A204.1 (cell line): ENCODE measurements at regions not wholly inside any gene's neighbourhood (a gene's known extent, or its start where the extent isn't known, plus 50 kb on each side); places are given as distances from the start of the nearest gene placed in this dataset.
"Not testable (repeated sequence)": the region's sequence is repeated elsewhere in the genome, so short reads cannot be mapped to it uniquely, and the experiment has no call there.

Experiments
- FAIRE-seq: peaks from 2 replicates; lab custom pipeline; 2012; peaks lifted over from hg19 to GRCh38; lab: Jason Lieb, UNC

DNA sequence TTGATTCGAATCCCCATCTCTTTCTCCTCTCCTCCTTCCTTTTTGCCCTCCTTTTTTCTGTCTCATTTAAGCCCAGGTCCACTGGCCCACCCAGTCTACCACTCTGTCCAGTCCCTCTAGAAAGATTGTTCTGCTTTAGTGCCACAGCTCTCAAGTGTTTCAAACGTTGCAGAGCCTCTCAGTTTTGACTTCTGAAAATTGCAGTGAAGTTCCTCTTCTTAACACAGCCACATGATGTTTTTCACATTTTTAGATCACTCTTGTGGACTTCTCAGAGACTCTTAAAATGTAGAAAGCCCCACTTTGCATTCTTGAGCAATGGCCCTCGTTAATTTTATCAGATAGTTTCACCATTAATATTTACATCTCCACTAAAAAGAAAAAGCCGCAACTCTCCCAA lies 253.1 kb downstream of the HAPSTR1 start:
- FAIRE-seq, result no peak

DNA sequence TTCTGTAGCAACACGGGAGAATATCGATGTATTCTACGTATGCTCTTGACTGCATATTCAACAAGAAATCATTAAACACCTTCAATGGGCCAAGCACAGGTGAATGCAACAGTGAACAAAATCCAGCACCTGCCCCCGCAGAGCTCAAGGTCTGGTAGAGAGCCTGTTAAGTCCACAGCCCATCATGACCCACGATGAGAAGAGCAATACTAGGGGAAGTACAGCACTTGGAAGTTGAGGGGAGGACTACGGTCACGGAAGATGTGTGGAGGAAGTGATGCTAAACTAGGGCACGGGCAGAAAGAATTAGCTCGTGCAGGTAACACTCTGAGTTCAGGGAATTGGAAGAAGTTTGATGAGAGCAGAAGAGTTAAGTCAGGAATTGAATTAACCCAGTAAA lies 253.6 kb downstream of the HAPSTR1 start:
- no peak for FAIRE-seq

DNA sequence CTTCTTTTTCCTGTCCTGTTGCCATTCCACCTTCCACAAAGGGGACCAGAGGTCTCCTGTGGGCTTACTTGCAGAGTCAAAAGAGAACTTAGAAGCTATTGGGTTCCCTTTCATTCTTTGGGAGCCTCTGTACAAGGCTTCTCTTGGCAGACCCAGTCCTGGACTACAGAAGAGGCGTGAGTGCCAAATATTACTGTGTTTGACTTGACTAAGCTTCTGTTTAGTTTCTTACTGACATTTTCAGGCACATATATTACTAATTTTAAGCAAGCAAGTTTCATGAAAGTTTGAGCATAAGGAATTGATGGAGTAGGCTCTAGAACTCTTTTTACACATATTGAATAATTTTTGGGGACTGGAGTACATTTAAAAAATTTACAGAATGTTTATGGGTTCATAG lies 254.4 kb downstream of the HAPSTR1 start:
- no peak for FAIRE-seq

DNA sequence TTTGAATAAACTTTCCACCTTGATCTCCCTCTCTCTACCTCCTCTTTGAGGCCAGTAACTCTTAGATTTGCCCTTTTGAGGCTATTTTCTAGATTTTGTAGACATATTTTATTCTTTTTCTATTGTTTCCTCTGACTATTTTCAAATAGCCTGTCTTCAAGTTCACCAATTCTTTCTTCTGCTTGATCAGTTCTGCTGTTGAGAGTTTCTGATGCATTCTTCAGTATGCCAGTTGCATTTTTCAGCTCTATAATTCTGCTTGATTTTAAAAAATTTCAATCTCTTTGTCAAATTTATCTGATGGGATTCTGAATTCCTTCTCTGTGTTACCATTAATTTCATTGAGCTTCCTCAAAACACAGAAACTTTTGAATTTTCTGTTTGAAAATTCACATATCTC lies 257.5 kb downstream of the HAPSTR1 start:
- FAIRE-seq, result no peak

DNA sequence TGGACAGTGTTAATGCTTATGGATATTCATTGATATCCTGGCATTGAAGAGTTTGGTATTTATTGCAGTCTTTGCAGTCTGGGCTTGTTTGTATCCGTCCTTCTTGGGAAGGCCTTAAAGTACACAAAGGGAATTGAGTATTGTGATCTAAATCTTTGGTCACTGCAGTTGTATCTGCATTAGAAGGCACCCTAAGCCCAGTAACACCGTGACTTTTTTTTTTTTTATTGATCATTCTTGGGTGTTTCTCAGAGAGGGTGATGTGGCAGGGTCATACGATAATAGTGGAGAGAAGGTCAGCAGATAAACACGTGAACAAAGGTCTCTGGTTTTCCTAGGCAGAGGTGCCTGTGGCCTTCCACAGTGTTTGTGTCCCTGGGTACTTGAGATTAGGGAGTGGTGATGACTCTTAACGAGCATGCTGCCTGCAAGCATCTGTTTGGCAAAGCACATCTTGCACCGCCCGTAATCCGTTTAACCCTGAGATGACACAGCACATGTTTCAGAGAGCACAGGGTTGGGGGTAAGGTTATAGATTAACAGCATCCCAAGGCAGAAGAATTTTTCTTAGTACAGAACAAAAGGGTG lies 258.0 kb downstream of the HAPSTR1 start:
- not testable (repeated sequence) for FAIRE-seq

DNA sequence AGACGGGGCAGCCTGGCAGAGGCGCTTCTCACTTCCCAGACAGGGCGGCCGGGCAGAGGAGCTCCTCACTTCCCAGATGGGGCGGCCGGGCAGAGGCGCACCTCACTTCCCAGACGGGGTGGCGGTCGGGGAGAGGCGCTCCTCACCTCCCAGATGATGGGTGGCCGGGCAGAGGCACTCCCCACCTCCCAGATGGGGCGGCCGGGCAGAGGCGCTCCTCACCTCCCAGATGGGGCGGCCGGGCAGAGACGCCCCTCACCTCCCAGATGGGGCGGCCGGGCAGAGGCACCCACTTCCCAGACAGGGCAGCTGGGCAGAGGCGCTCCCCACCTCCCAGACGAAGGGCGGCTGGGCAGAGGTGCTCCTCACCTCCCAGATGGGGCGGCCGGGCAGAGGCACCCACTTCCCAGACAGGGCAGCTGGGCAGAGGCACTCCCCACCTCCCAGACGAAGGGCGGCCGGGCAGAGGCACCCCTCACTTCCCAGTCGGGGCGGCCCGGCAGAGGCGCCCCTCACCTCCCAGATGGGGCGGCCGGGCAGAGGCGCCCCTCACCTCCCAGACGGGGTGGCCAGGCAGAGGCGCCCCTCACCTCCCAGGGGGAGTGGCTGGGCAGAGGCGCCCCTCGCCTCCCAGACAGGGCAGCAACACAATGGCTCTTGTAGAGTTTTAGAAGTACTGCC lies 258.8 kb downstream of the HAPSTR1 start:
- not testable (repeated sequence) for FAIRE-seq

DNA sequence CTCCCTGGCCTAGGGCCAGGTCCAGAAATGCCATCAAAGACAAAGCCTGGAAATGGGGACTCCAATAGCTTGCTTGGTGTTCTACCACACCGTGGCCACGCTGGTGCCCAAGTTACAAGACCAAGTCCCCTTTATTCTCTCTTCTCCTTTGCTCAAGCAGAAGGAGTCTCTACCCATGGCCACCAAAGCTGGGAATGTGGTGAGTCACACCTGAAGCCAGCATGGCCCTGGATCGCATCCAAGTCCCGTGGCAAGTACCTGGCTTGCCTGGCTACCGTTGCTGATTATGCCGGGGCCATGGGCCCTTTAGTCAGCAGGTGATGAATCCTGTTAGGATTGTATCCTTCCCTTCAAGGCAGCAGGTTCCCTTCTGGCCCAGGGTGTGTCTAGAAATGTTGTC lies 260.0 kb downstream of the HAPSTR1 start:
- no peak for FAIRE-seq

DNA sequence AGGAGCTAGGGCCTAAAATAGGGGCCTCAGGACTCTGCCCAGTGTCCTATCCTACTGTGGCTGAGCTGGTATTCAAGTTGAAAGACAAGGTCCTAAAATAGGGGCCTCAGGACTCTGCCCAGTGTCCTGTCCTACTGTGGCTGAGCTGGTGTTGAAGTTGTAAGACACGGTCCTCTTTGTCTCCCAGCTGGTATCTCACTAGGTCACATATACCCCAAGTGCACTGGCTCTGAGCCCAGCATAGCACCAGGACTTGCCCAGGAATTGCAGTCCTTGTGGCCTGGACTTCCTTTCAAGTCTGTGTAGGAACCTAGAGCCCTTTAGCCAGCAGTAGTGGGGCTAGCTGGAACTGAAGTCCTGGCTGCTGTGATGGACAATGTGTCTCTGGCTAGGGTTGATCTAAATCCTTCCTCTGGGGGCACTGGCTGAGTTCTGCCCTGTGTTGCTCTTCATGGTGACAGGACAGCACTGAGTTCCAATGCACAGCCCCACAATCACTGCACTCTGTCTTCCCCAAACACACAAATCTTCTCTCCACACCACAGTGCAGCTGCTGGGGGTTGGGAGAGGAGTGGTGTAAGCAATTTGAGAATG lies 260.5 kb downstream of the HAPSTR1 start:
- FAIRE-seq, result no peak

DNA sequence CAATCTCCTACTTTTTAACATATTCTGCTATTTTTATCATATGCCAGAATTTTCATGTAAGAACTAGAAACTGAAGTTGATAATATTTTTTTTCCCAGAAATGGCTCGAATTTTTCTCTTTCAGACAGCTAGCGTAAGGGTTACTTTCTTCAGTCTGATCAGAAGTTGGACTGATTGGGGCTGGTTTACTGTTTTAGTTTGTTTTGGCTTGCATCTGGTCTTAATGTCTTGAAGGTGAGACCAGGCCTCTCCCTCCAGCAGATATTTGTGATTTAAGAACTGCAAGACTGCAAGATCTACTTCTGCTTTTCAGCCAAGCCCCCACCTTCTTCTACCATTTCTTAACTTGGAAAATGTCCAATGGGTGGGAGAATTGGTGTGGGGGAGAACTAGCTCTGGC lies 266.4 kb downstream of the HAPSTR1 start:
- FAIRE-seq, result no peak

DNA sequence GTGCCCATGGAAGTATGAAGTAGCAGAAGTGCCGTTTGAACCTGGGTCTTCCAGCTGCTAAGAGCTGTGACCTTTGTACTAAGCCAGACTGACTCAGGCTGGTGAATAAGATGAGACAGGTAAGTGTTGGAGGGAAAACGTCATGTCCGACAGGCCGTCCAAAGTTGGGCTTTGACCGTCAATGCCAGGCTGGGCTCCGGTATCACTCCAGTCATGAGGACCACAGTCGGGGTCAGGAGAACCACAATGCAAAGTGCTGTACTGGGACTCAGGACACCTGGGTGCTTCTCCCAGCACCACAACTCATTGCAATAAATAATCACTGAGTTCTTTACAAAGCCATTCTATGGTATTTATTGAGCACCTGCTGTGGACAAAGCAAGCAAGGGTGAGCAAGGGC lies 268.6 kb downstream of the HAPSTR1 start:
- FAIRE-seq, result no peak

DNA sequence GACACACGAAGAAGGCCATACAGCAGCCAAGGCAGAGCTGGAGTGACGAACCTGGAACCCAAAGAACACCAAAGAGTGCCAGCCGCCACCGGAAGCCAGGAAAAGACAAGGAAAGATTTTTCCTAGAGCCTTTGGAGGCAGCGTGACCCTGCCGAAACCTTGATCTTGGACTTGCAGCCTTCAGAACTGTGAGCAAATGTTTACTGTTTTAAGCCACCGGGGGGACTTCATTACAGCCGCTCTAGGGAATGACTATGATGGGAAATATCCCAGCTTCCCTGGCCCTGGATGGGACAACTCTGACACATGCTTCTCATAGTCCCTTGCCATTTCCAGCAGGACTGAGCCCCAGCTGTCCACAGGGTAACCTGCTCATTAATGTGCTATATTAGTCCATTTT lies 270.6 kb downstream of the HAPSTR1 start:
- no peak for FAIRE-seq

DNA sequence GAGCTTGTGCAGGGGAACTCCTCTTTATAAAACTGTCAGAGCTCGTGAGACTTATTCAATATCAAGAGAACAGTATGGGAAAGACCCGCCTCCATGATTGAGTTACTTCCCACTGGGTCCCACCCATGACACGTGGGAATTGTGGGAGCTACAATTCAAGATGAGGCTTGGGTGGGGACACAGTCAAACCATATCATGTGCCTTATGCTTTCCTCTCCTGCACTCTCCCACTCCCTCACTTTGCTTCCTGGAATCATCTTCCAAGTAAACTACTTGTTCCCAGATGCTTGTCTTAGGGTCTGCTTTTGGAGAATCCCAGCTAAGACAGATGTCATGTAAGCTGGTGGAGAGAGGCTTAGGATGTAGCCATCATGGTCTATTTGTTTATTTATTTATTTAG lies 271.2 kb downstream of the HAPSTR1 start:
- no peak for FAIRE-seq

DNA sequence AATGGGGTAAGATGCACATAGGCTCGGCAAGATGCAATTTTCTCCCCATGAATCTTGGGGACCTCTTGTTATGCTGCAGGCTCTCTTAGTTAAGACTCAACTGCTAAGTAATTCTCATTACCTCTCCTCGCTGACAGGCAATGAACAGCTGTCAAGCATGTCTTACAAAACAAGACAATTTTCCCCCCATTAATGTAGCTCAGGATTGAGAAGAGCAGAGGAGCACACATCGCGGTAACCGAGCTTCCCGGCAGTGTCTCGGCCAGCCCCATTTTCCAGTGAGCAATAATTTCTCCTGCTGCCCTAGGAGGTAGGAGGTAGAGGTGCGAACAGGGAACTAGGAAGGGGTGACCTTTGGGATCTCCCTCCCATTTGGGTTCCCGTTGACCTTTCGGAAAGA lies 272.1 kb downstream of the HAPSTR1 start:
- no peak for FAIRE-seq

DNA sequence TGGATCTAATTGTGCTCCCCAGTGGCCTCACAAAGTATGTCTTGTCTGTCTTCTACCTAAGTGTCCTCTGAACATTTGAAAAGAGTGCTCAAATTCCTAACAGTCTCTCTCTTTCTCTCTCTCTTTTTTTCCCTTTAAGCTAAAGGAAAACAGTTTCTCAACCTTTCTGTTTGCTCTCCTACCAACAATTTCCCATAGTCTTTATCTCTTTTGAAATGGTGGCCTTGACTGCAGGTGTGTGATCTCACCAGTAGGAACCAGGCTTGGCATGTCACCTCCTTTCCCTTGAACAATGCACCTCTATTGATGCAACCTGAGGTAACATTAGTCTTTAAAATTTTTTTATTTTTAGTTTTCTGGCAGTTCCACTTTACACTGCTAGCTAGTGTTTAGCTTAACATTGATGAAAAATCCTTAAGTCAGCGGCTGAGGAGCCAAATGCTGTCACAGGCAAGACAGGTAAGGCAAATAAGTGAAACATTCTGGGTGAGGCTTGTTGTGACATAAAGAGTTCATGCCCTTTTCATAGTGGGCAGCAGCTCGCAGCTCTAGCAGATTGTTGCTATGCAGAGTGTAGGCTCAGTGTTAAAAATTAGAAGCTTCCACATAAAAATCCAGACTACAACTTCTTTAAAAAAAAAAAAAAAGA lies 273.4 kb downstream of the HAPSTR1 start:
- FAIRE-seq, result no peak

DNA sequence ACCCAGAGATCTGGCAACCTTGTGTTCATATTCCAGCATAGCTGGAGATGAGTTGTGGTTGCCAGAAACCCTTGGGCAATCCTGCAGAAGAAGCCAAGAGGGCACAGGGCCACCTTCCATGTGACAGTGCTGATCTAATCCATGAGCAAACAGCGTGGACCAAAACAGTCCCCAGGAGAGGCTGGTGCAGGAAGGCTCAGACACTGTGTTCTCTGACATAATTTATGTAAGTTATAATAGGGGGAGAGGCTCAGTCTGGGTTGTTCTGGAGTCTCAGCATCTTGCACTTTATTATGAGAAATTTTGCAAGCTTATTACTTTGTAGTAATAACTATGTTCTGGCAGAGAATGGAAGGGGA lies 273.9 kb downstream of the HAPSTR1 start:
- FAIRE-seq, result no peak

DNA sequence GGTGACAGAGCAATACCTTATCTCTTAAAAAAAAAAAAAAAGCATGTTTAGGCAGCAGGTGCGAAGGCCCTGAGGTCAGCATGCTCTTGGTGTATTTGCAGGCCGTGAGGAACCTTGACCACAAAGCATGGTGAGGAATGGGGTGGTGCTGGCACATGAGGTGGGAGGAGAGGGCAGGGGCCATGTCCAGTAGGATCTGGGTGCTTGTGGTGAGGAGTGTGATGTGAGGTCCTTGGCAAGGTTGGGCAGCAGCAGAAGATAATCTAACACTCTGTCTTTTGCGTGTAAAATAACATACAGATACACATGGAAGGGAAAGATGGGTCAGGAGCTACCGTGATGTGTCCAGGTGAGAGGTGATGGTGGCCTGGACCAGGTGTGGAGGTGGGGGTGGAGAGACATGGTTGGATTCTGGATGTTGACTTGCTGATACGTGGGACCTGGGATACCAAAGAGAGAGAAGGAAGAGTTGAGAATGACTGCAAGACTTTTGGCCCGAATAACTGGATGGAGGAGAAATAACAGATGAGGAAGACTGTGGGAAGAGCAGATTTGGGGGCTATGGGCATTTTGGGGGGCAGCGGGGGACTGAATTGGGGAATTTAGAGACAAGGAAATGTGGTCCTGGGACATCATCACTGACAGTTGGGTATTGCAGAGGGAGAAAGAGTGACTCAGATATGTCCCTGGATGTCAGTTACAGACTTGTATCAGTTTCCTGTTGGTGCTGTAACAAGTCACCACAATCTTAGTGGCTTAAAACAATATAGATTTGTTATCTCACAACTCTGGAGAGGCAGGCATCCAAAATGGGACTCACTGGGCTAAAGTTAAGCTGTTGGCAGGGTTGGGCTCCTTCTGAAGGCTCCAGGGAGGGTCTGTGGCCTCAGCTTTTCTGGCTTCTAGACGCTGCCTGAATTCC lies 274.9 kb downstream of the HAPSTR1 start:
- FAIRE-seq, result no peak

DNA sequence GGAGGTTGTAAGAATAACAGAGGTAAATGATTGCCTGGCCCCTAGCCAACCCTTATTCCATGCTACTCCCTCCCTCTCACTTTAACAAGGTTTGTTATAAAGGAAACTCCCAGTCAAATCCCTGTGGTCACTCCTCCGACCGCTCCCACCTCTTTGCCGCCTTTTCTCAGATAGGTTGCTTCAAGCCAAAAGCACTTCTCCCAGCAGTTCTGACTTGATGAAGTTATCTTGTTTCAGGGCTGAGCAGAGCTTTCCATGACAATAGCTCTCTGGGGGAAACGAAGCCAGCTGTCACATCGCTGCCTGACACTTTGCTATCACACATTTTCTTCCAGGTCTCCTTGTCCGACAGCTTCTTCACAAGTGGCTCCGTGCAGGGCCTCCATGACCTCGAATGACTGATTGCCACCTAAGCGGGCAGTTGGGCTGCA lies 278.6 kb downstream of the HAPSTR1 start:
- FAIRE-seq, result no peak

DNA sequence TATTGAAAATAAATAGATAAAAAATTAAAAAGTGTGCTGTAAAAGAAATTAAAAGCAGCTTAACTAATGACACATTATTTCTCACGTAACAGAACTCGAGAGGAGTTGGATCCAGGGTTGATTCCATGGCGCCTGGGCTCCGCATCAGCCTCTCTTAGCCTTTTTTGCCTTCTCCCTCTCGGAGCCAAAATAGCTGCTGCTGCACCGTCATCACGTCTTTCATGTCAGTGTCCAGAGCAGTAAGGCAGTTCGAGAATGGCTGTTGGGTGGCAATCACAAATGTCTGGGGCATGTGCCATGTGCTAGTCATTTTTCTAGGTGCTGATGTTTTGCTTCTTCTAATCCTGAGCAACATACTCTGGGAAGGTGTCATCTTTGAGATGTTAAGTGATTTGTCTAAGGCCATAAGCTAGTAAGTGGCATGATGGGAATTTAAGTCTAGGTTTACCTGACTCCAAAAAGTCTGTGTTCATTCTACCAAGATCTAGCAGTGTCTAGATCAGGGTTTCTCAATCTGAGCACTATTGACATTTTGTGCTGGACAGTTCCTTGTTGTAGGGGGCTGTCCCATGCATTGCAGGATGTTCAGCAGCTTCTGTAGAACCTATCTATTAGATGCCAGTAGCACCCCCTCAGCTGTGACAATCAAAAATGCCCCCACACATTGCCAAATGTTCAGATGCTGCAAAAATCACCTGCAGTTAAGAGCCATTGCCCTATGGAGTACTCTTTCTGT lies 280.4 kb downstream of the HAPSTR1 start:
- no peak for FAIRE-seq

DNA sequence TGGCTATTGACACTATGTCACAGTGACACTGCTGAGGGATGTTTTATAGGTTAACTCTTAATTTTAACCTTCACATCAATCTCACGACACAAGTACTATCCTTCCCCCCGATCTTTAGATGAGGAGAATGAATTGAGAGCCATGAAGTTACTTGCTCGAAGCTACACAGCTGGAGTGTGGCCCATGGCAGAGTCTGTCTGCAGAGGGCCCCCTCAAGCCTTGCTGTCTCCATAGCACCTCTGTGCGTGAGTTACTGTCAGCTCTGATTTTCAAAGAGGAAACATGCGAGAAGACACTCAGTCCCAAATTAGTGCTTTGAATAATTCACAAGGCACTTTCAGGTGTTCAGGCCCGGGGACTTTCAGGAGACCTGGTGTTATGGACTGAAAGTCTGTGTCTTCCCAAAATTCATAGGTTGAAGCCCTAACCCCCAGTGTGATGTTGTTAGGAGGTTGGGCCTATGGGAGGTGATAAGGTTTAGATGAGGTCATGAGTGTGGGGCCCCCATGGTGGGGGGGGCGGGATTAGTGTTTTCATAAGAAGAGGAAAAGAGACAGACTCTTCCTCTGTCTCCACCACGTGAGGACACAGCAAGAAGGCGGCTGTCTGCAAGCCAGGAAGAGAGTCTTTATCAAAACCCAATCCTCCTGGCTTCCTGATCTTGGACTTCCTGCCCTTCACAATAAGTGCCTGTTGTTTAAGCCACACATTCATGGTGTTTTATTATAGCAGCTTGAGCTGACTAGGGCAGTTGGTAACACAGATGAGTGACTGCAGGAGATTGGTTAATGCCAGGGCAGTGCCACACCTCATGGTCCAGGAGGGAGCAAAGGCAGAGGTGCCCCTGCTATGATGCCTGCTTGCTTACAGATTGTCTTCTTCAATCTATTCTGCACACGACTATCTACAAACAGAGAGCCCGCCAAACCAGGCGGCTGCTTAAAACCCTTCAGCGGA lies 281.8 kb downstream of the HAPSTR1 start:
- FAIRE-seq, result no peak

DNA sequence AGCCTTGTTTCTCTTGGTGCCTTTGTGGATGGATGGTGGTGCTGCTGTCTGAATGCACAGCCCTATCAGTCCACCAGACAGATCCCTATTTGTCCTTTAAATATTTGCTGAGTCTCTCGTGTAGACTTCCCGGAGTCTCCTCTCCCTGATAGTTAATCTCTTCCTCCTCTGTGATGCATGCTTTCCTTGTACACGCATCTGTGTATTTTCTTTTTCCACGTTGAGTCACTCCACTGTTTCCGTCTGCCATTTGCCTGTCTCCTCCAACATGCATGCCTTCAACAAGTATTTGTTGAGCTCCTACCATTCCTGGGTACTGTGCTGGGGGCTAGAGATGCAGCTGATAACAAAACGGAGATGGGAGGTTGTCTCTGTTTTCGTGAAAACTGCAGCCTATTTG lies 282.6 kb downstream of the HAPSTR1 start:
- FAIRE-seq, result no peak

DNA sequence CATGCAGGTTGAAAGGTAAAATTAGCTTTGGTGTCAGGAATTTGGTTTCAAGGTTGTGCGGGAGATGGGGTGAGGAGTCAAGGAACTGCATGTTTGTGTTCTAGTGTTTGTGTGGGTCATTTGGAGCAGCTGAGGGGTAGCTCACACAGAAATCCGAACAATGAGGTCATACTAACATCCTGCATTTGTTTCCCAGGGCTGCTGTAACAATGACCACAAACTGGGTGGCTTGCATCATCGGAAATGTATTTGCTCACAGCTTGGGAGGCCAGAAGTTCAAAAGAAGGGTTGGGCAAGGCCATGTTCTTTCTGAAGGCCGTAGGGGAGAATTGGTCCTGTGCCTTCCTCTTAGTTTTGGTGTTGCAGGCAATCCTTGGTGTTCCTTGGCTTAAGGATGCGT lies 287.4 kb downstream of the HAPSTR1 start:
- FAIRE-seq, result no peak
